H1 (cell line): ENCODE measurements at regions not wholly inside any gene's neighbourhood (a gene's known extent, or its start where the extent isn't known, plus 50 kb on each side); places are given as distances from the start of the nearest gene placed in this dataset.

Experiments used
- CTCF ChIA-PET: fragments of 300-600 bp; sonication (Branson Sonifier 250); formaldehyde crosslinking; loops from one replicate; lab custom pipeline; 2021; ENCODE audit not compliant: partially characterized antibody; lab: Charles Lee
- POLR2A ChIA-PET: fragments of 300-600 bp; sonication (Branson Sonifier 250); formaldehyde crosslinking; loops from one replicate; lab custom pipeline; 2021; ENCODE audit warnings: inconsistent platforms; ENCODE audit not compliant: partially characterized antibody; lab: Charles Lee
- DNase-seq, 2 experiments: peaks; one replicate each; pipeline versions ENCODE4 v3.0.0 to v3.0.0-alpha.2; 2010 to 2022; ENCODE audit warnings: low spot score in 2 of 2, low read depth in 1 of 2, mixed read lengths in 1 of 2
- FAIRE-seq: peaks from 2 replicates; lab custom pipeline; 2011; peaks lifted over from hg19 to GRCh38; lab: Jason Lieb, UNC
- H2AFZ ChIP-seq: 2 replicates; pipeline ENCODE4 v1.8.1; 2012; ENCODE audit warnings: low read length, inconsistent platforms
- H2AK5ac ChIP-seq: 2 replicates; pipeline ENCODE4 v1.6.1; 2013; ENCODE audit warnings: low read depth, low read length
- H2BK120ac ChIP-seq: replicated peaks from 2 replicates; pipeline ENCODE3; 2013; ENCODE audit warnings: low read depth, low read length, inconsistent platforms
- H2BK12ac ChIP-seq: 2 replicates; pipeline ENCODE4 v1.6.1; 2013; ENCODE audit warnings: low read depth, low read length
- H2BK15ac ChIP-seq: 2 replicates; pipeline ENCODE4 v1.6.1; 2013; ENCODE audit warnings: low read length
- H2BK20ac ChIP-seq: 2 replicates; pipeline ENCODE4 v1.6.1; 2013; ENCODE audit warnings: low read length
- H2BK5ac ChIP-seq: 2 replicates; pipeline ENCODE4 v1.6.1; 2013; ENCODE audit warnings: low read depth, low read length
- H3K14ac ChIP-seq: 2 replicates; pipeline ENCODE4 v1.6.1; 2013; ENCODE audit warnings: inconsistent platforms; ENCODE audit not compliant: insufficient read length
- H3K18ac ChIP-seq: 2 replicates; pipeline ENCODE4 v1.6.1; 2013; ENCODE audit warnings: low read length; ENCODE audit errors: extremely low read depth
- H3K23ac ChIP-seq: 2 replicates; pipeline ENCODE4 v1.6.1; 2013; ENCODE audit warnings: inconsistent platforms; ENCODE audit not compliant: insufficient read length
- H3K23me2 ChIP-seq: 2 replicates; pipeline ENCODE4 v1.6.1; 2013; ENCODE audit warnings: low read depth, low read length
- H3K27ac ChIP-seq: 2 replicates; pipeline ENCODE4 v1.6.1; 2011; ENCODE audit warnings: low read depth, low read length, inconsistent platforms
- H3K27me3 ChIP-seq, 4 experiments: replicated peaks in 1 of 4; 1 replicate in 1 of 4; 2 replicates in 3 of 4; pipeline versions ENCODE4 v1.6.1 to v1.8.1; 2011 to 2013; ENCODE audit warnings: low read length in 3 of 4, mild to moderate bottlenecking in 3 of 4, inconsistent platforms in 2 of 4, mixed read lengths in 2 of 4, moderate library complexity in 1 of 4; ENCODE audit not compliant: control insufficient read depth in 3 of 4, insufficient read depth in 3 of 4; ENCODE audit errors: extremely low read depth in 1 of 4
- H3K36me3 ChIP-seq, 4 experiments: 2 replicates each; pipeline versions ENCODE4 v1.6.1 to v1.8.1; 2011 to 2013; ENCODE audit warnings: mild to moderate bottlenecking in 4 of 4, low read length in 3 of 4, moderate library complexity in 2 of 4, control low read depth in 1 of 4, inconsistent platforms in 1 of 4; ENCODE audit not compliant: insufficient read depth in 4 of 4, control insufficient read depth in 2 of 4
- H3K4ac ChIP-seq: replicated peaks from 2 replicates; pipeline ENCODE3; 2013; ENCODE audit warnings: low read length, low read depth, mixed read lengths, inconsistent platforms; ENCODE audit not compliant: insufficient read length
- H3K4me1 ChIP-seq, 4 experiments: replicated peaks in 1 of 4; 1 replicate in 1 of 4; 2 replicates in 3 of 4; pipeline versions ENCODE4 v1.6.1 to v1.8.1; 2011 to 2013; ENCODE audit warnings: low read length in 3 of 4, inconsistent platforms in 2 of 4, mixed read lengths in 1 of 4; ENCODE audit not compliant: insufficient read depth in 4 of 4, control insufficient read depth in 3 of 4
- H3K4me2 ChIP-seq, 2 experiments: 2 replicates each; pipeline versions ENCODE4 v1.6.1 to v1.8.1; 2011 to 2013; ENCODE audit warnings: low read depth in 2 of 2, low read length in 2 of 2, control low read depth in 1 of 2, inconsistent platforms in 1 of 2, mild to moderate bottlenecking in 1 of 2; ENCODE audit not compliant: insufficient read depth in 1 of 2
- H3K4me3 ChIP-seq, 4 experiments: fragments of 200-600, 300-600 bp in 1 of 4; sonication (generic), shearing (Covaris generic), sonication (Bioruptor Twin) in 1 of 4; 2 replicates each; pipeline versions ENCODE4 v1.5.1 to v1.8.1; 2011 to 2016; ENCODE audit warnings: low read length in 4 of 4, low read depth in 3 of 4, control low read depth in 2 of 4, inconsistent platforms in 2 of 4, mild to moderate bottlenecking in 2 of 4, mixed read lengths in 1 of 4, moderate library complexity in 1 of 4; ENCODE audit not compliant: insufficient read depth in 2 of 4; ENCODE audit errors: extremely low read depth in 1 of 4
- H3K56ac ChIP-seq: replicated peaks from 2 replicates; pipeline ENCODE3; 2013; ENCODE audit warnings: low read depth, mild to moderate bottlenecking, mixed read lengths, low read length, inconsistent platforms; ENCODE audit not compliant: insufficient read length
- H3K79me1 ChIP-seq: 2 replicates; pipeline ENCODE4 v1.6.1; 2013; ENCODE audit warnings: low read depth, low read length, control low read depth
- H3K79me2 ChIP-seq, 2 experiments: 2 replicates each; pipeline versions ENCODE4 v1.6.1 to v1.8.1; 2012 to 2013; ENCODE audit warnings: low read length in 2 of 2, mild to moderate bottlenecking in 2 of 2, inconsistent platforms in 1 of 2; ENCODE audit not compliant: insufficient read depth in 2 of 2, control insufficient read depth in 1 of 2
- H3K9ac ChIP-seq, 4 experiments: replicated peaks in 1 of 4; 1 replicate in 1 of 4; 2 replicates in 3 of 4; pipeline versions ENCODE4 v1.6.1 to v1.8.1; 2011 to 2013; ENCODE audit warnings: low read depth in 3 of 4, low read length in 3 of 4, control low read depth in 2 of 4, mild to moderate bottlenecking in 2 of 4, moderate library complexity in 2 of 4, inconsistent platforms in 1 of 4; ENCODE audit errors: extremely low read depth in 1 of 4
- H3K9me3 ChIP-seq, 2 experiments: 2 replicates each; pipeline versions ENCODE4 v1.6.1 to v1.8.1; 2012 to 2013; ENCODE audit warnings: mild to moderate bottlenecking in 2 of 2, moderate library complexity in 2 of 2, control low read depth in 1 of 2, inconsistent platforms in 1 of 2, low read depth in 1 of 2, low read length in 1 of 2, mixed read lengths in 1 of 2; ENCODE audit not compliant: insufficient read depth in 2 of 2
- H4K20me1 ChIP-seq, 2 experiments: replicated peaks in 1 of 2; 2 replicates each; pipeline versions ENCODE3 to v1.8.1; 2011 to 2013; ENCODE audit warnings: inconsistent platforms in 2 of 2, low read length in 2 of 2, mild to moderate bottlenecking in 1 of 2; ENCODE audit not compliant: insufficient read depth in 2 of 2, control insufficient read depth in 1 of 2
- H4K5ac ChIP-seq: 2 replicates; pipeline ENCODE4 v1.6.1; 2013; ENCODE audit warnings: low read length, low read depth, mixed read lengths, inconsistent platforms; ENCODE audit not compliant: insufficient read length
- H4K8ac ChIP-seq: 2 replicates; pipeline ENCODE4 v1.8.0; 2013; ENCODE audit warnings: mild to moderate bottlenecking, moderate library complexity, low read length, inconsistent platforms; ENCODE audit not compliant: insufficient read depth; ENCODE audit errors: extremely low read depth
- H4K91ac ChIP-seq: replicated peaks from 2 replicates; pipeline ENCODE3; 2013; ENCODE audit warnings: low read length, mixed read lengths, inconsistent platforms; ENCODE audit not compliant: insufficient read length
- PHF8 ChIP-seq: fragments of 200-600 bp; sonication (generic); conservative IDR thresholded peaks from 2 replicates; pipeline ENCODE4 v1.7.1; 2012; ENCODE audit warnings: low read depth, mild to moderate bottlenecking, inconsistent platforms, low read length, moderate library complexity

- Histone ChIP-seq H2BK15ac (no peak overlapping the region), H4K5ac (no peak overlapping the region), H4K91ac (no peak overlapping the region), H3K27me3 (no peaks in the 10 kb centered on the region), H3K79me1 (no peaks in the 10 kb centered on the region), H3K4me1 (no peaks in the 10 kb centered on the region), H3K9ac (no peak overlapping the region), H3K4me3 (no peak overlapping the region), H2BK120ac (no peak overlapping the region), H4K8ac (no peak overlapping the region), H3K27ac (no peak overlapping the region), H3K23ac (no peak overlapping the region), H2BK5ac (no peak overlapping the region), H3K23me2 (no peaks in the 10 kb centered on the region), H2BK12ac (no peak overlapping the region), H2AK5ac (no peak overlapping the region), H2BK20ac (no peak overlapping the region), H3K79me2 (no peaks in the 10 kb centered on the region), H4K20me1 (no peaks in the 10 kb centered on the region), H3K56ac (no peak overlapping the region), H3K4me2 (no peak overlapping the region), H2AFZ (peak overlapping the region; percentile 91), H3K4ac (no peak overlapping the region), H3K9me3 (no peaks in the 10 kb centered on the region), H3K18ac (no peak overlapping the region), H3K36me3 (no peaks in the 10 kb centered on the region), H3K14ac (no peak overlapping the region)
- TF ChIP-seq PHF8: no peak
- POLR2A ChIA-PET: no interaction called here
- CTCF ChIA-PET: no interaction called here
- no peak for DNase-seq
- FAIRE-seq: no peak
Observed at GRCh38 chr12:81974762-81975161, 215.6 kb upstream of the PPFIA2 start.
